ENCODE measurements at regions not wholly inside any gene's neighbourhood (a gene's known extent, or its start where the extent isn't known, plus 50 kb on each side); places are given as distances from the start of the nearest gene placed in this dataset.

- TF ChIP-seq CTCF (IDR thresholded peaks at IDR 0.05; ENCODE audit: insufficient read depth, low read length, missing control alignments): no peak
- CTCF ChIA-PET: interaction anchor here (1.0 to 1.3 kb wide), 2 partner anchors 18 to 207 kb away, joined by 3 to 4 read pairs; no protein-coding TSS in a partner anchor
- no peak for DNase-seq (ENCODE audit: low read depth, low spot score)
- POLR2A ChIA-PET: no interaction called here
- no peak overlapping the region for H3K4me3 ChIP-seq (ENCODE audit: low read depth, low read length)
Measured at GRCh38 chr9:73064315-73064714, 87.3 kb upstream of the ANXA1 start.

- ChIA-PET POLR2A (no interaction called here), CTCF (interaction anchor here (1.2 to 1.7 kb wide), 2 partner anchors 11 to 21 kb away, joined by 3 to 8 read pairs; no protein-coding TSS in a partner anchor)
- DNase-seq (ENCODE audit: low read depth, low spot score): no peak
- no peak overlapping the region for H3K4me3 ChIP-seq (ENCODE audit: low read depth, low read length)
- TF ChIP-seq CTCF (IDR thresholded peaks at IDR 0.05; ENCODE audit: insufficient read depth, low read length, missing control alignments): no peak
Measured at GRCh38 chr9:73061146-73061545, 90.5 kb upstream of the ANXA1 start.

- ChIA-PET POLR2A (no interaction called here), CTCF (no interaction called here)
- H3K4me3 ChIP-seq (ENCODE audit: low read depth, low read length): no peak overlapping the region
- TF ChIP-seq CTCF (IDR thresholded peaks at IDR 0.05; ENCODE audit: insufficient read depth, low read length, missing control alignments): no peak
- no peak for DNase-seq (ENCODE audit: low read depth, low spot score)
Measured at GRCh38 chr9:73059247-73059646, 92.4 kb upstream of the ANXA1 start.

- CTCF ChIA-PET: interaction anchor here (1.2 kb wide), 1 partner anchor 184 kb away, joined by 4 read pairs; no protein-coding TSS in a partner anchor
- no peak for DNase-seq (ENCODE audit: low read depth, low spot score)
- H3K4me3 ChIP-seq (ENCODE audit: low read depth, low read length): no peak overlapping the region
- POLR2A ChIA-PET: no interaction called here
- TF ChIP-seq CTCF (IDR thresholded peaks at IDR 0.05; ENCODE audit: insufficient read depth, low read length, missing control alignments): no peak
Measured at GRCh38 chr9:73056245-73056644, 95.4 kb upstream of the ANXA1 start.

- CTCF ChIA-PET: interaction anchor here (0.6 kb wide), 1 partner anchor 1118 kb away, joined by 3 read pairs; no protein-coding TSS in a partner anchor
- H3K4me3 ChIP-seq (ENCODE audit: low read depth, low read length): no peak overlapping the region
- POLR2A ChIA-PET: no interaction called here
- DNase-seq (ENCODE audit: low read depth, low spot score): no peak
- TF ChIP-seq CTCF (IDR thresholded peaks at IDR 0.05; ENCODE audit: insufficient read depth, low read length, missing control alignments): no peak
Measured at GRCh38 chr9:73054091-73054490, 97.6 kb upstream of the ANXA1 start.

- H3K4me3 ChIP-seq (ENCODE audit: low read depth, low read length): no peak overlapping the region
- no peak for TF ChIP-seq CTCF (IDR thresholded peaks at IDR 0.05; ENCODE audit: insufficient read depth, low read length, missing control alignments)
- DNase-seq (ENCODE audit: low read depth, low spot score): no peak
- ChIA-PET CTCF (interaction anchor here (0.6 to 1.9 kb wide), 2 partner anchors 11 to 1119 kb away, joined by 3 to 4 read pairs; no protein-coding TSS in a partner anchor), POLR2A (no interaction called here)
Measured at GRCh38 chr9:73053543-73053942, 98.1 kb upstream of the ANXA1 start.
